ENCODE measurements at regions not wholly inside any gene's neighbourhood (a gene's known extent, or its start where the extent isn't known, plus 50 kb on each side); places are given as distances from the start of the nearest gene placed in this dataset.

GRCh38 chr13:75985132-75985531 lies 349.0 kb downstream of the LMO7 start:
- no peaks in the 10 kb centered on the region for H3F3A ChIP-seq (replicated peaks; ENCODE audit: insufficient read depth)
- no peaks in the 10 kb centered on the region for H3K4me1 ChIP-seq (ENCODE audit: control insufficient read depth in 1 of 2, insufficient read depth in 2 of 2, low read depth in 1 of 2, low read length in 1 of 2)
- DNase-seq = no peak

More at GRCh38 chr13:75985132-75985531, 349.0 kb downstream of the LMO7 start:
- H3K36me3 ChIP-seq (replicated peaks in 1 of 2; ENCODE audit: control insufficient read depth in 1 of 2, insufficient read depth in 2 of 2, low read length in 1 of 2) = no peaks in the 10 kb centered on the region
- H3K9me2 ChIP-seq = 0 out of 2 replicates have a peak, but pooled peaks cover 2% of the 10 kb centered on the region
- no peak overlapping the region for H3K4me3 ChIP-seq (ENCODE audit: low read depth in 2 of 2, low read length in 1 of 2)
- TF ChIP-seq SMC3 (IDR thresholded peaks at IDR 0.05; ENCODE audit: low read depth, low read length) = no peak
- TF ChIP-seq CTCF (IDR thresholded peaks at IDR 0.05) = no peak
- no peak for TF ChIP-seq GABPA (IDR thresholded peaks at IDR 0.05; ENCODE audit: low read depth)
- TF ChIP-seq MAX (IDR thresholded peaks at IDR 0.05; ENCODE audit: low read depth) = no peak
- TF ChIP-seq ZBTB33 (IDR thresholded peaks at IDR 0.05; ENCODE audit: borderline replicate concordance, low read depth) = no peak
- TF ChIP-seq MEF2A (IDR thresholded peaks at IDR 0.05; ENCODE audit: borderline replicate concordance, low read depth) = no peak
- no peak for TF ChIP-seq RAD21 (IDR thresholded peaks at IDR 0.05; ENCODE audit: low read length)
- no peak for TF ChIP-seq POLR2AphosphoS5 (IDR thresholded peaks at IDR 0.05; ENCODE audit: low read depth, low read length)
- no peak for TF ChIP-seq CHD2 (IDR thresholded peaks at IDR 0.05; ENCODE audit: low read length, partially characterized antibody)
- TF ChIP-seq NFIC (IDR thresholded peaks at IDR 0.05; ENCODE audit: borderline replicate concordance) = no peak
- no peak for TF ChIP-seq FOXM1 (IDR thresholded peaks at IDR 0.05; ENCODE audit: low read depth)
- no peak for TF ChIP-seq SIN3A (IDR thresholded peaks at IDR 0.05; ENCODE audit: borderline replicate concordance, low read depth, low read length)
- TF ChIP-seq FOXJ3 (CRISPR knock-in tag; IDR thresholded peaks at IDR 0.05) = no peak
- no peak for TF ChIP-seq NRF1 (IDR thresholded peaks at IDR 0.05; ENCODE audit: low read depth, low read length)
- TF ChIP-seq IRF3 (IDR thresholded peaks at IDR 0.05; ENCODE audit: low read depth, low read length) = no peak
- 50% methylated on average over 1 of the region's 1 CpG for WGBS (ENCODE audit: low lambda C conversion rate)
- H3K79me2 ChIP-seq (ENCODE audit: insufficient read depth) = no peaks in the 10 kb centered on the region
- H3K9ac ChIP-seq = no peak overlapping the region
- no peak overlapping the region for H3K27ac ChIP-seq (ENCODE audit: low read depth in 2 of 2, low read length in 1 of 2)
- ChIA-PET POLR2A (no interaction called here), CTCF (interaction anchor here (0.6 to 1.1 kb wide), 3 partner anchors 9 to 1514 kb away, joined by 3 to 4 read pairs (median 4); no protein-coding TSS in a partner anchor)
- no peaks in the 10 kb centered on the region for H4K20me1 ChIP-seq (ENCODE audit: insufficient read depth)
- H3K9me3 ChIP-seq = no peaks in the 10 kb centered on the region
- no peaks in the 10 kb centered on the region for H3K27me3 ChIP-seq (ENCODE audit: insufficient read depth)
- H2AFZ ChIP-seq (ENCODE audit: low read depth) = no peak overlapping the region
- no peak overlapping the region for H3K4me2 ChIP-seq
